Panc1 (cell line): ENCODE measurements at regions not wholly inside any gene's neighbourhood (a gene's known extent, or its start where the extent isn't known, plus 50 kb on each side); places are given as distances from the start of the nearest gene placed in this dataset.

ENCODE experiments used
- ATAC-seq: fragments of 200-7000 bp; cut with Tn5 transposase; 2 replicates; pipeline ENCODE4 v1.9.1; 2020; ENCODE audit warnings: mild to moderate bottlenecking, moderate library complexity
- BruUV-seq: library from RNA; stranded (reverse); fragments of 400-500 nt; replicated peaks from 2 replicates; lab custom pipeline; 2021; lab: Mats Ljungman, UMichigan
- CTCF ChIA-PET: fragments of 300-600 bp; sonication (Branson Sonifier 250); formaldehyde crosslinking; loops from one replicate; lab custom pipeline; 2022; ENCODE audit warnings: antibody characterized with exemption; lab: Charles Lee
- POLR2A ChIA-PET: fragments of 300-600 bp; sonication (Branson Sonifier 250); formaldehyde crosslinking; loops from one replicate; lab custom pipeline; 2022; ENCODE audit warnings: antibody characterized with exemption; lab: Charles Lee
- DNase-seq: peaks from one replicate; pipeline ENCODE4 v3.0.0-alpha.2; 2010; ENCODE audit warnings: low read depth, low spot score
- H3K27ac ChIP-seq: 2 replicates; pipeline ENCODE4 v1.5.1; 2011; ENCODE audit warnings: mild to moderate bottlenecking, low read length, inconsistent platforms
- H3K27me3 ChIP-seq: fragments of 200-500 bp; sonication (Bioruptor generic); 2 replicates; pipeline ENCODE4 v1.6.0; 2014; ENCODE audit warnings: low read length, inconsistent platforms; ENCODE audit not compliant: control insufficient read depth, insufficient read depth
- H3K36me3 ChIP-seq: fragments of 200-500 bp; sonication (Bioruptor generic); 2 replicates; pipeline ENCODE4 v1.5.1; 2014; ENCODE audit warnings: inconsistent platforms, mild to moderate bottlenecking, low read length, moderate library complexity; ENCODE audit not compliant: control insufficient read depth, insufficient read depth
- H3K4me1 ChIP-seq: 2 replicates; pipeline ENCODE4 v1.5.1; 2011; ENCODE audit warnings: inconsistent platforms, mild to moderate bottlenecking, low read length, moderate library complexity; ENCODE audit not compliant: control insufficient read depth, insufficient read depth
- H3K4me3 ChIP-seq, 2 experiments: 2 replicates each; pipeline ENCODE4 v1.5.1; 2011 to 2012; ENCODE audit warnings: low read depth in 2 of 2, low read length in 2 of 2, mild to moderate bottlenecking in 2 of 2, inconsistent platforms in 1 of 2, moderate library complexity in 1 of 2
- H3K9me3 ChIP-seq: fragments of 200-500 bp; sonication (Bioruptor generic); 2 replicates; pipeline ENCODE4 v1.5.1; 2014; ENCODE audit warnings: low read depth, mild to moderate bottlenecking, inconsistent platforms, low read length, moderate library complexity; ENCODE audit not compliant: control insufficient read depth, insufficient read depth
- POLR2AphosphoS5 ChIP-seq: IDR thresholded peaks from 2 replicates; pipeline ENCODE4 v1.6.1; 2012; ENCODE audit warnings: mild to moderate bottlenecking, low read depth, low read length, moderate library complexity
- REST ChIP-seq, 2 experiments: IDR thresholded peaks; 2 replicates each; pipeline ENCODE4 v1.6.1; 2011 to 2012; ENCODE audit warnings: low read depth in 2 of 2, control low read depth in 1 of 2, low read length in 1 of 2, mild to moderate bottlenecking in 1 of 2, moderate library complexity in 1 of 2; ENCODE audit not compliant: insufficient read depth in 1 of 2
- SIN3A ChIP-seq: IDR thresholded peaks from 2 replicates; pipeline ENCODE4 v1.6.1; 2012; ENCODE audit warnings: low read depth, mild to moderate bottlenecking, low read length, moderate library complexity, borderline replicate concordance; ENCODE audit not compliant: insufficient read depth
- TCF7L2 ChIP-seq: IDR thresholded peaks from 2 replicates; pipeline ENCODE4 v1.6.1; 2011; ENCODE audit warnings: mild to moderate bottlenecking, low read depth, low read length, inconsistent platforms
- in situ Hi-C: cut with HindIII; loops from 2 replicates; pipeline ENCODE4 v1.10.0; 2016; ENCODE audit warnings: low sequenced_read_pairs, low pct_unique_long_range_greater_than_20kb
- intact Hi-C: fragments of 100-400 bp; cut with micrococcal nuclease; formaldehyde crosslinking; loops from one replicate; pipeline ENCODE4 v1.10.0; 2022; ENCODE audit not compliant: unreplicated experiment
- TF ChIP-seq, protein P1 (sequence below): fragments of 450-650 bp; IDR thresholded peaks from 2 replicates; pipeline ENCODE4 v1.5.1; 2017; ENCODE audit warnings: mild to moderate bottlenecking

GRCh38 chr16:65675161-65675560 is 553.3 kb upstream of the CDH11 start:
- H3K27ac ChIP-seq, result no peak overlapping the region
- no peaks in the 10 kb centered on the region for H3K9me3 ChIP-seq
- ATAC-seq (no peak), DNase-seq (no peak)
- POLR2A ChIA-PET, result no interaction called here
- H3K4me3 ChIP-seq, result no peak overlapping the region
- no peaks in the 10 kb centered on the region for H3K27me3 ChIP-seq
- CTCF ChIA-PET, result no interaction called here
- H3K4me1 ChIP-seq, result no peaks in the 10 kb centered on the region
- no peaks in the 10 kb centered on the region for H3K36me3 ChIP-seq
- intact Hi-C loops (no loop called here), in situ Hi-C loops (no loop called here)
- TF ChIP-seq POLR2AphosphoS5, result no peak
- TF ChIP-seq REST (IDR thresholded peaks at IDR 0.05; ENCODE audit: insufficient read depth in 1 of 2, low read depth in 2 of 2, low read length in 1 of 2), result no peak
- TF ChIP-seq, protein P1, sequence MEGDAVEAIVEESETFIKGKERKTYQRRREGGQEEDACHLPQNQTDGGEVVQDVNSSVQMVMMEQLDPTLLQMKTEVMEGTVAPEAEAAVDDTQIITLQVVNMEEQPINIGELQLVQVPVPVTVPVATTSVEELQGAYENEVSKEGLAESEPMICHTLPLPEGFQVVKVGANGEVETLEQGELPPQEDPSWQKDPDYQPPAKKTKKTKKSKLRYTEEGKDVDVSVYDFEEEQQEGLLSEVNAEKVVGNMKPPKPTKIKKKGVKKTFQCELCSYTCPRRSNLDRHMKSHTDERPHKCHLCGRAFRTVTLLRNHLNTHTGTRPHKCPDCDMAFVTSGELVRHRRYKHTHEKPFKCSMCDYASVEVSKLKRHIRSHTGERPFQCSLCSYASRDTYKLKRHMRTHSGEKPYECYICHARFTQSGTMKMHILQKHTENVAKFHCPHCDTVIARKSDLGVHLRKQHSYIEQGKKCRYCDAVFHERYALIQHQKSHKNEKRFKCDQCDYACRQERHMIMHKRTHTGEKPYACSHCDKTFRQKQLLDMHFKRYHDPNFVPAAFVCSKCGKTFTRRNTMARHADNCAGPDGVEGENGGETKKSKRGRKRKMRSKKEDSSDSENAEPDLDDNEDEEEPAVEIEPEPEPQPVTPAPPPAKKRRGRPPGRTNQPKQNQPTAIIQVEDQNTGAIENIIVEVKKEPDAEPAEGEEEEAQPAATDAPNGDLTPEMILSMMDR, result no peak
- no peak for TF ChIP-seq TCF7L2
- no peak for TF ChIP-seq SIN3A
- no TSS peak for BruUV-seq

DNA sequence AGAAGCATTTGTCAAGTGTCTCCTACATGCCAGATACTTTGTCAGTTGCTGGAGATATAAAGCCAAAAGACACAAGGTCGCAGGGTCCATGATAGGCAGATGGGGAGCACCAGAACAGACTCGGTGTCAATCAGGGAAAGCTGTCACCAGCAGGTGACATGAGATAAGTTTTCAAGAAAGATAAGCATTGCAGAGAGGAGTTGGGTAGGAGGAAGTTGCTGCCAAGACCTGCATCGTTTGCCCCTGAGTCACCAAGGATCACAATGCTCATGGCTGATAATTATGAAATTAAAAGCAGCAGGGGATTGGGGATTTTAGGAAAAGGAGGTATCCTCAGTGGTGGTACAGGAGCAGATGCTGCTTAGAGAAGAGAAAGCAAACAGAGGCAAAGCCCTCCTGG is 551.1 kb upstream of the CDH11 start:
- ATAC-seq (no peak), DNase-seq (no peak)
- H3K4me1 ChIP-seq, result no peaks in the 10 kb centered on the region
- BruUV-seq, result no TSS peak
- no peaks in the 10 kb centered on the region for H3K9me3 ChIP-seq
- no peaks in the 10 kb centered on the region for H3K27me3 ChIP-seq
- ChIA-PET CTCF (no interaction called here), POLR2A (no interaction called here)
- no peaks in the 10 kb centered on the region for H3K36me3 ChIP-seq
- H3K4me3 ChIP-seq, result no peak overlapping the region
- intact Hi-C loops, result no loop called here
- no peak overlapping the region for H3K27ac ChIP-seq
- TF ChIP-seq, protein P1, result no peak
- no peak for TF ChIP-seq TCF7L2
- TF ChIP-seq REST (IDR thresholded peaks at IDR 0.05; ENCODE audit: insufficient read depth in 1 of 2, low read depth in 2 of 2, low read length in 1 of 2), result no peak
- no peak for TF ChIP-seq POLR2AphosphoS5
- TF ChIP-seq SIN3A, result no peak
- in situ Hi-C loops, result no loop called here
